ENCODE measurements at regions not wholly inside any gene's neighbourhood (a gene's known extent, or its start where the extent isn't known, plus 50 kb on each side); places are given as distances from the start of the nearest gene placed in this dataset.

- TF ChIP-seq, protein P1, sequence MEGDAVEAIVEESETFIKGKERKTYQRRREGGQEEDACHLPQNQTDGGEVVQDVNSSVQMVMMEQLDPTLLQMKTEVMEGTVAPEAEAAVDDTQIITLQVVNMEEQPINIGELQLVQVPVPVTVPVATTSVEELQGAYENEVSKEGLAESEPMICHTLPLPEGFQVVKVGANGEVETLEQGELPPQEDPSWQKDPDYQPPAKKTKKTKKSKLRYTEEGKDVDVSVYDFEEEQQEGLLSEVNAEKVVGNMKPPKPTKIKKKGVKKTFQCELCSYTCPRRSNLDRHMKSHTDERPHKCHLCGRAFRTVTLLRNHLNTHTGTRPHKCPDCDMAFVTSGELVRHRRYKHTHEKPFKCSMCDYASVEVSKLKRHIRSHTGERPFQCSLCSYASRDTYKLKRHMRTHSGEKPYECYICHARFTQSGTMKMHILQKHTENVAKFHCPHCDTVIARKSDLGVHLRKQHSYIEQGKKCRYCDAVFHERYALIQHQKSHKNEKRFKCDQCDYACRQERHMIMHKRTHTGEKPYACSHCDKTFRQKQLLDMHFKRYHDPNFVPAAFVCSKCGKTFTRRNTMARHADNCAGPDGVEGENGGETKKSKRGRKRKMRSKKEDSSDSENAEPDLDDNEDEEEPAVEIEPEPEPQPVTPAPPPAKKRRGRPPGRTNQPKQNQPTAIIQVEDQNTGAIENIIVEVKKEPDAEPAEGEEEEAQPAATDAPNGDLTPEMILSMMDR (IDR thresholded peaks at IDR 0.05; ENCODE audit: low read length): no peak
- TF ChIP-seq EZH2 (IDR thresholded peaks at IDR 0.05; ENCODE audit: borderline replicate concordance, low read length): no peak
Measured at GRCh38 chr12:24752763-24753462, 196.0 kb downstream of the BCAT1 start.
